ENCODE measurements at regions not wholly inside any gene's neighbourhood (a gene's known extent, or its start where the extent isn't known, plus 50 kb on each side); places are given as distances from the start of the nearest gene placed in this dataset.

DNA sequence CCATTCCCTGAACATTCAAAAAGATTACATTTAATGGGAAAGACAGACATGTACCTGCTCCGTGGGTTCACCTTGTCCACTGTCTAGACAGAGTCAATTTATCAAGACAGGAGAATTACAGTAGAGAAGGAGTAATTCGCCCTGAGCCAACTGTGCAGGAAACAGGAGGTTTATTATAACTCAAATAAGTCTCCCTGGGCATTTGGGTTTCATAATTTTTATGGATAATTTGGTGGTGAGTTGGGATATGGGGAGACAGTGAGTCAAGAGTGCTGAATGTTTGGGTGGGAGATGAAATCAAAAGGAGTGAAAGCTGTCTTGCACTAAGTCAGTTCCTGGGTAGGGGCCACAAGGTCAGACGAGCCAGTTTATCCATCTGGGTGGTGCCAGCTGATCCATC is 165.9 kb upstream of the NAMPT start:
- TF ChIP-seq, protein P1, sequence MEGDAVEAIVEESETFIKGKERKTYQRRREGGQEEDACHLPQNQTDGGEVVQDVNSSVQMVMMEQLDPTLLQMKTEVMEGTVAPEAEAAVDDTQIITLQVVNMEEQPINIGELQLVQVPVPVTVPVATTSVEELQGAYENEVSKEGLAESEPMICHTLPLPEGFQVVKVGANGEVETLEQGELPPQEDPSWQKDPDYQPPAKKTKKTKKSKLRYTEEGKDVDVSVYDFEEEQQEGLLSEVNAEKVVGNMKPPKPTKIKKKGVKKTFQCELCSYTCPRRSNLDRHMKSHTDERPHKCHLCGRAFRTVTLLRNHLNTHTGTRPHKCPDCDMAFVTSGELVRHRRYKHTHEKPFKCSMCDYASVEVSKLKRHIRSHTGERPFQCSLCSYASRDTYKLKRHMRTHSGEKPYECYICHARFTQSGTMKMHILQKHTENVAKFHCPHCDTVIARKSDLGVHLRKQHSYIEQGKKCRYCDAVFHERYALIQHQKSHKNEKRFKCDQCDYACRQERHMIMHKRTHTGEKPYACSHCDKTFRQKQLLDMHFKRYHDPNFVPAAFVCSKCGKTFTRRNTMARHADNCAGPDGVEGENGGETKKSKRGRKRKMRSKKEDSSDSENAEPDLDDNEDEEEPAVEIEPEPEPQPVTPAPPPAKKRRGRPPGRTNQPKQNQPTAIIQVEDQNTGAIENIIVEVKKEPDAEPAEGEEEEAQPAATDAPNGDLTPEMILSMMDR (IDR thresholded peaks at IDR 0.05) = no peak
- TF ChIP-seq POLR2A (IDR thresholded peaks at IDR 0.05) = no peak

Data from Peyer's patch (tissue), 4 donors.